ENCODE measurements at regions not wholly inside any gene's neighbourhood (a gene's known extent, or its start where the extent isn't known, plus 50 kb on each side); places are given as distances from the start of the nearest gene placed in this dataset.

DNA sequence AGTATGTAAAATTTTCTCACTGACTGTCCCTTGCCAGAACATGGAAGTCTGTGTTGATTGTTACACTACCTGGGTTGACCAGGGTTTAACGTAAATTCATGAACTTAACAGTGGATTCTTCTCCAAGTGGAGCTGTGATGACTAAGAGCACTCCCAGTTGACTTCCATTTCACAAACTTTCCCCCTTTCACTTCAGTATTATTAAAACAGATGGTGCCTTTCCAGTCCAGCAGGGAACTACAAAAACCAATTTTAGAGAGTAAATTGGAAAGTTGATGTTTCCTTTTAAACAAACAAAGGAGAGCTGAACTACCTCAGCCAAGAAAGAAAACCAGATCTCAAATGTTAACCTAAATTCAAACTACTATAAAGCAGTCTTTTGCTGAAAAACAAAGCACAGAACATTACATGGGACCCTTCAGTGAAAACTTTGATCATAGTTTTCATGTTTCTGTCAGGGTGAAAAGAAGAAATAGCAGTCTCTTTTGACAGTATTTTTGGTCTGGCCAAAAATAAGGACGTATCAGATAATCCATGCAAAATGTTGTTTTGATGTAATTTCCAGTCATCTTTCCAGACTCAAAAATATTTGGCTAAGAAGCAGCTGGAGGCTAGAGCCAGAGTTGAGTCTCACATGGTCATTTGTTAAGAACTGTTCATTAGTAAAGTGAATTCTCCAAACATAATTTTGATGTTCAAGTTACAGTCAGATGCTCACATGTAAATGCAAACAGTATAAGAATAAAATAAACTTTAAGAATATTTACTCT is 479.9 kb upstream of the AKR1E2 start:
- DNase-seq (ENCODE audit: low spot score), result no peak
- TF ChIP-seq, protein P1, sequence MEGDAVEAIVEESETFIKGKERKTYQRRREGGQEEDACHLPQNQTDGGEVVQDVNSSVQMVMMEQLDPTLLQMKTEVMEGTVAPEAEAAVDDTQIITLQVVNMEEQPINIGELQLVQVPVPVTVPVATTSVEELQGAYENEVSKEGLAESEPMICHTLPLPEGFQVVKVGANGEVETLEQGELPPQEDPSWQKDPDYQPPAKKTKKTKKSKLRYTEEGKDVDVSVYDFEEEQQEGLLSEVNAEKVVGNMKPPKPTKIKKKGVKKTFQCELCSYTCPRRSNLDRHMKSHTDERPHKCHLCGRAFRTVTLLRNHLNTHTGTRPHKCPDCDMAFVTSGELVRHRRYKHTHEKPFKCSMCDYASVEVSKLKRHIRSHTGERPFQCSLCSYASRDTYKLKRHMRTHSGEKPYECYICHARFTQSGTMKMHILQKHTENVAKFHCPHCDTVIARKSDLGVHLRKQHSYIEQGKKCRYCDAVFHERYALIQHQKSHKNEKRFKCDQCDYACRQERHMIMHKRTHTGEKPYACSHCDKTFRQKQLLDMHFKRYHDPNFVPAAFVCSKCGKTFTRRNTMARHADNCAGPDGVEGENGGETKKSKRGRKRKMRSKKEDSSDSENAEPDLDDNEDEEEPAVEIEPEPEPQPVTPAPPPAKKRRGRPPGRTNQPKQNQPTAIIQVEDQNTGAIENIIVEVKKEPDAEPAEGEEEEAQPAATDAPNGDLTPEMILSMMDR (IDR thresholded peaks at IDR 0.05), result no peak
- Histone ChIP-seq H3K4me3 (no peak overlapping the region), H3K27ac (peak overlapping the region; percentile 69 to 93)

- peak overlapping the region; percentile 32 for H3K4me3 ChIP-seq
- DNase-seq (ENCODE audit: low spot score), result peak; percentile 95
- peak overlapping the region; percentile 69 to 93 for H3K27ac ChIP-seq
- TF ChIP-seq, protein P1 (IDR thresholded peaks at IDR 0.05), result no peak
These were observed 481.5 kb upstream of the AKR1E2 start for GRCh38 chr10:4344492-4344994.

DNA sequence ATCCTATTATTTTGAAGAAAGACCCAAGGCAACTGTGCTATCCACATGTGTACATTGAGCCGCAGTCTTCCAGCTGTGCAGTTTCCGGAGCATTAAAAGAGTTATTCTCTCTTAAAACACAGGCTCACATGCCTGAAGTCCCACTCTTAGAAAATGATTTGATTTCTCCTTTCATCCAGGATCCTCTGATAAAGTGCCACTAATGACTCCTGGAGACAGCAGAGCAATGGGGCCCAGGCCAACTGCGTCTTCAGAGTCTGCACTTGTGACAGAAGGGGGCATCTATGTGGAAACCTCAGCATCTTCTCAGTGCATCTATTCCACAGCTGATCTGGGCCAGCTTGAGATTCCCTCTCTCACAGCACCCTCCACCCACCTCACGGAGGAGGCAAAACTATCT is 482.1 kb upstream of the AKR1E2 start:
- Histone ChIP-seq H3K4me3 (no peak overlapping the region), H3K27ac (peak overlapping the region; percentile 69 to 93)
- TF ChIP-seq, protein P1 (IDR thresholded peaks at IDR 0.05), result no peak
- no peak for DNase-seq (ENCODE audit: low spot score)

DNA sequence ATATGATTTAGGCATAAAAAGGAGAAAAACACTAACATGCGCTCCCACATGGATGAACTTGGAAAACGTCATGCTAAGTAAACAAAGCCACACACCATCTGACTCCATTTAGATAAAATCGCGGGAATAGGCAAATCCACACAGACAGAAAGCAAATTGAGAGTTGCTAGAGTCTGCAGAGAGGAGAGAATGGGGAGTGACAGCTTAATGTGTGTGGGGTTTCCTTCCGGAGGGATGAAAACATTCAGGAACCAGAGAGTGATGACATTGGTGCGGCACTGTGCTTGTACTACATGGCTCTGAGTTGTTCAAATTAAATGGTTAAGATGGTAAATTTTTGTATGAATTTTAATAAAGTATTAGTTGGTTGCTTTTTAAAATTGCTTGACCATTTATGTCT is 482.9 kb upstream of the AKR1E2 start:
- TF ChIP-seq, protein P1 (IDR thresholded peaks at IDR 0.05), result no peak
- Histone ChIP-seq H3K27ac (no peak overlapping the region), H3K4me3 (no peak overlapping the region)
- no peak for DNase-seq (ENCODE audit: low spot score)

GRCh38 chr10:4338768-4339167 is 487.2 kb upstream of the AKR1E2 start:
- H3K4me3 ChIP-seq, result no peak overlapping the region
- TF ChIP-seq, protein P1 (IDR thresholded peaks at IDR 0.05), result no peak
- no peak overlapping the region for H3K27ac ChIP-seq
- no peak for DNase-seq (ENCODE audit: low spot score)

GRCh38 chr10:4337563-4337962 is 488.4 kb upstream of the AKR1E2 start:
- Histone ChIP-seq H3K27ac (no peak overlapping the region), H3K4me3 (no peak overlapping the region)
- TF ChIP-seq, protein P1 (IDR thresholded peaks at IDR 0.05), result no peak
- DNase-seq (ENCODE audit: low spot score), result no peak

DNA sequence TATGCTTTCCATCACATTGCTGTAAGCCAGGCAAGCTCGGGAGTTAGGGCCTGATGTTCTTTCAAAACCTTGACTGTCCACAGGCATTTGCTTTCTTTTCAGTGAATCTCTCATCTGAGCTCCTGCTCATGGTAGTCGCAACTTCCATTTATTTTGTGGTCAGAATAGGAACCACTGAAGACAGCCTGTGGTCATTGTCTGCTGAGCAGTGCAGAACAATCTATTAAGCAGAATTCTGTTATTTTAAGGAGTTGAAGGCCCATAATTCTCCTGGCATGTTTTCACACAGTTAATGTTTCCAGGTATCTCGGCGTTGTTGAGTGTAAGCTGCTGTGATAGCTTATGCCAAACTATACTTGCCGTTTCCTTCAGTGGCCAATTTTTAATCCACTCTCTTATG is 491.1 kb upstream of the AKR1E2 start:
- TF ChIP-seq, protein P1 (IDR thresholded peaks at IDR 0.05), result no peak
- no peak for DNase-seq (ENCODE audit: low spot score)
- H3K4me3 ChIP-seq, result no peak overlapping the region
- no peak overlapping the region for H3K27ac ChIP-seq
